Inferior parietal cortex (tissue), 1 donor: ENCODE measurements at regions not wholly inside any gene's neighbourhood (a gene's known extent, or its start where the extent isn't known, plus 50 kb on each side); places are given as distances from the start of the nearest gene placed in this dataset.
"Not testable (repeated sequence)": the region's sequence is repeated elsewhere in the genome, so short reads cannot be mapped to it uniquely, and the experiment has no call there.

Source experiments
- DNase-seq: peaks from one replicate; pipeline ENCODE4 v3.0.0-alpha.2; 2016; ENCODE audit errors: extremely low spot score

GRCh38 chr7:156384706-156385105 lies 255.9 kb upstream of the RNF32 start:
- DNase-seq: no peak

- DNase-seq: no peak
These were observed 257.0 kb upstream of the RNF32 start for GRCh38 chr7:156383526-156383925.

GRCh38 chr7:156380261-156380660 lies 260.3 kb upstream of the RNF32 start:
- DNase-seq: no peak

- no peak for DNase-seq
These were observed 261.1 kb upstream of the RNF32 start for GRCh38 chr7:156379324-156380070.

- no peak for DNase-seq
These were observed 261.8 kb upstream of the RNF32 start for GRCh38 chr7:156378806-156379205.

DNA sequence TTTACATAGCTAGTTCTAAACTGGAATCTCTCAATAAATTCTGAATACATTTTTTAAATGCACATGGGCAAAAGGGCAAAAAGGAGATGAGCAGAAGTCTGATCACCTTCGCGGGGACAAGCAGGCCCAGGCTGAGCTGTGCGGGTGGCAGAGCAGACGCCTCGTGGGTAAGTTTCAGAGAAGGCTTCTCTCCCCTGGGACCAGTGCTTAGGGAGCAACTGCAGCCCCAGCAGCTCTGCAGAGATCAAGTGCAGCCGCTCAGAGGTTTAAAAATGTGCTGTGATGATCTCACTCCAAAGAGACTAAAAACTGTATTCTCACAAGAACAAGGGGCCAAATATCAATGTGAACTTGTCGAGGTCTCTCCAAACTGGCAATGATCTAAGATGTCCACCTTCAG lies 264.3 kb upstream of the RNF32 start:
- DNase-seq: no peak

GRCh38 chr7:156374335-156374734 lies 266.2 kb upstream of the RNF32 start:
- no peak for DNase-seq

GRCh38 chr7:156369929-156370328 lies 270.6 kb upstream of the RNF32 start:
- not testable (repeated sequence) for DNase-seq

GRCh38 chr7:156368053-156368843 lies 272.3 kb upstream of the RNF32 start:
- no peak for DNase-seq

- no peak for DNase-seq
These were observed 276.8 kb upstream of the RNF32 start for GRCh38 chr7:156363751-156364150.

DNA sequence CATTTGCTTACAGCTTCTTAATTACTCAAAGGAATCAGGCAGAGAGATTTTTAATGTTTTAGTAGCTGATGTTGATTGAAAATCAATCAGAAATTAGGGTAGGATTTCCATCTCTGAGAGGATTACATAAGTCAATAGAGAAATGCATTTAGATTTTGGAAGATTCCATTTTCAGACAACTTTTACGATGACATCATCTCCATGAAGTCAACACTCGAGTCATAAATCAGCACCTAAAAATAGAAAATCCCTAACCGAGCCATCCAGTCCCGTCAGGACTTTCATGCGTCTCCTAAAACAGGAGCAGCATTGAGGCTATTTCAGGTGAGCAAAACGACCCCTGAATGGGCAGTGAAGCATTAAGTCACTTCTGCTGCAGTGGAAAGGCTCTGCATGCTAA lies 279.7 kb upstream of the RNF32 start:
- no peak for DNase-seq

DNA sequence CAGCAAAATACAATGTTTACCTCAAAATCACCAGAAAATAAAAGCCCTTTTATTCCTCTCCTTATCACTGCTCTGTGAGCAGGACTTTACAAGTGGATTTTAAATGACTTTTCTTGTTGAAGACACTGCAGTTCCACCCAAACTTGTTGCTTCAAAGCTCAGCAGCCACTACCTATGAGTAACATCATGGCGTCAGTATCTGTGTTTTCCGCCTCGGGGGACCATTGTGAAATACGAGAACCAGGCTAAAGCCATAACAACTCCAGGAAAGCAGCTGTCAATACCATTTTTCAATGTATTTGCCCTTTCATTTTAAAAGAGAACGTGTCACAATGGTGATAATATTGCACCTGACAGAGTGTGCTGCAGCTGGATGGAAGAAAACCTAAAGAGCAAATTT lies 284.0 kb upstream of the RNF32 start:
- DNase-seq: no peak

DNA sequence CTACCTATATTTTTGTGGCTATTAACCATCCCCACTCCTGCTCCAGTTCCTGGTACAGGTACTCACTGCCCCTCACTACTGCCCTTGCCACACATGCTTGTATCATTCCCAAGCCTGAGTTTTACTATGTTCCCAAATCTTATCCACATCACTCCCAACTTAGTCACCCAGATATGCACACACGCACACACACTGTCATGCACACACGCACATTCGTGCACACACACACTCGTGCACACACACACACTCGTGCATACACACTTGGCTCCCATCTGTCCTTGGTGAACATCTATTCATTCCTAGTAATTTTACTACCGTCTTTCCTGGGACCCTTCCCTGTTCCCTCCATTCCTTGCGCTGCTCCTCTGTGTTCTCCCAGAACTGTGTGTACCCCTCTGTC lies 287.2 kb upstream of the RNF32 start:
- DNase-seq: no peak

DNA sequence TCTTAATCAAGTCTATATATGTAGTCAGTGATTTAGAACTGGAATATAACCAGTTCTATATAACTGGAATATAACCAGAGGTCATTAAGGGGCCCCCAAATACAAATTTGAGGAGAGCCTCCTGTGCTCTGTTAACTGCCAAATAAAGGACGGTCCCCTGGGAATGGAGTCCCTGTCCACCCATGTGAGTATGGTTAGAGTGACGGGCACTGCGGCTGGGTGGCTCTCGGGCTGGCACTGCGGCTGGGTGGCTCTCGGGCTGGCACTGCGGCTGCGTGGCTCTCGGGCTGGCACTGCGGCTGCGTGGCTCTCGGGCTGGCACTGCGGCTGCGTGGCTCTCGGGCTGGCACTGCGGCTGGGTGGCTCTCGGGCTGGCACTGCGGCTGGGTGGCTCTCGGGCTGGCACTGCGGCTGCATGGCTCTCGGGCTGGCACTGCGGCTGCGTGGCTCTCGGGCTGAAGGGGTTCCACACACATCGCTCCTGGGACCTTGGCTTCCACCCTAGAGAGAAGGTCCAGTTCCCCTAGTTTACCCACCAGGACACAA lies 292.8 kb upstream of the RNF32 start:
- not testable (repeated sequence) for DNase-seq

DNA sequence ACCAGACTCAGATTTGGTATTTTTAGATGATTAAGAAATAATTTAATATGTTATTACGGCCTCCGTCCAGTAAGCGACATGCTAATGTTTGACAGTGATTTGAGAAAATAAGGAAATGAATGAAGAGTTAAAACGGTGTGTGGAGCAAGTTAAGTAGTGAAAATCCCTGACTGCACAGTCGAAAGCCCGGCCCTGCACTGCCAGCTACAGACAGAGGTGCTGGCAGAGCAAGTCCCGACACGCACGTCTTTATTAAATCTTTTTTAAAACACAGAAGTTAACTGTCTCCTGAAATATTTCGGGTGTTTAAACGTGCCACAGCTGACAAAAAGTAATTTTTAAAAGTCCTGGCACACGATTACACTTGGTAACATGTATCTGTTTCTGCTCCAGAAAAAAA lies 293.4 kb upstream of the RNF32 start:
- no peak for DNase-seq

DNA sequence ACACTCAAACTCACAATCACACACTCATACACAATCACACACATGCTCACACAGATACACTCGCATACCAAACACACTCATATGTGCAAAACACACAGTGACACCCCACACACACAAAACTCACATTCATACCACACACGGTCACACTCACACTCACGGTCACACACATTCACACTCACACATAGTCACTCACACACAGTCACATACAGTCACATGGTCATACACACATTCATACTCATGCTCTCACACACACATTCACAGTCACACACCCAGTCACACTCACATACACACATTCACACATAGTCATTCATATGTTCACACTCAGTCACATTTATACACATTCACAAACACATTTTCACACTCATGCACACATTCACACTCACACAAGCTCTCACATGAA lies 296.0 kb upstream of the RNF32 start:
- DNase-seq: no peak

- DNase-seq: no peak
These were observed 305.9 kb upstream of the RNF32 start for GRCh38 chr7:156334636-156335035.

DNA sequence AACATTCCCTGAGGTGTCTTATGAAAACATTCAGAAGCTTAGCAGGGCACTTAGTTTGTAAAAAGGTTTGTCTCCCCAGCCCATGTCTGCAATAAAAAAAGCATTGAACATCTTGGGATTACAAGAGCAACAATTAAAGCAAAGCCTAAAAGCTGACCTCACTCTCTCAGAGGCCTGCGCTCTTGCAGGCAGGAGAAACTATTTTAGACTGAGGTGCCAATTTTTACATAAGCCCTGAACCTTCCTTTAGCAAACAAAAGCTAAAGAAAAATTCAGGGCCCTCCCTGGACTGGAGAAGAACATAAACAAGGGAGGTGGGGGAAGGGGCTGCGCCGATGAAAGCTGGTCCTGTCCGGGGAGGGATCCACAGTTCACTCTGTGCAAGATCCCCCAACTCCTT lies 312.7 kb upstream of the RNF32 start:
- no peak for DNase-seq

DNA sequence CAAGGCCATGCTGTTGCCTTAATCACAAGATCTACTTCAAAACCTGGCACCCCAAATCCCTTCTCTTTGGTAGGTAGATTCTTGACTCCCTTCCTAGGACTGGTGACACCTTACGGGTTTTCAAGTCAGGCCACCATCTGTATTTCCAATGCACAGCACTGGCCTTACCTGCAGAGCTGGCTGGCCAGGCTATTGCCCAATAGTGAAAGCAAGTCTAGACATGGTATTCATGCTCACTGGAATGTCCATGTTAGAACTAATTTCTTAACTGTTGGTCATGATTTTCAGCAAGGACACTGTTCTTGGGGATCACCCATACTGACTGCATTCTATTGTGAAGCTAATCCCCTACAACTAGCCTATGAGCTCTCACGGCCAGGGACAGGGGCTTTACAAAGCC lies 313.1 kb upstream of the RNF32 start:
- no peak for DNase-seq

DNA sequence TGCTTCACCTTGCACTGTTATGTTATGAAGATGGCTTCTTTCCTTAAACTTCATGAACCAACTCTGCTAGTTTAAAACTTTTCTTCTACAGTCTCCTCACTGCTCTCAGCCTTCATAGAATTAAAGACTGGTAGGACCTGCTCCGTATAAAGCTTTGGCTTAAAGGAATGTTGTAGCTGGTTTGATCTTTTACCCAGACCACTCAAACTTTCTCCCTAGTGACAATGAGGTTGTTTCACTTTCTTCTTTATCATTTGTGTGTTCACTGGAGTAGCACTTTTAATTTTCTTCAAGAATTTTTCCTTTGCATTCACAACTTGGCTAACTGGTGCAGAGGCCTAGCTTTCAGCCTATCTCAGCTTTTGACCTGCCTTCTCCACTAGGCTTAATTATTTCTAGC lies 316.4 kb upstream of the RNF32 start:
- no peak for DNase-seq

DNA sequence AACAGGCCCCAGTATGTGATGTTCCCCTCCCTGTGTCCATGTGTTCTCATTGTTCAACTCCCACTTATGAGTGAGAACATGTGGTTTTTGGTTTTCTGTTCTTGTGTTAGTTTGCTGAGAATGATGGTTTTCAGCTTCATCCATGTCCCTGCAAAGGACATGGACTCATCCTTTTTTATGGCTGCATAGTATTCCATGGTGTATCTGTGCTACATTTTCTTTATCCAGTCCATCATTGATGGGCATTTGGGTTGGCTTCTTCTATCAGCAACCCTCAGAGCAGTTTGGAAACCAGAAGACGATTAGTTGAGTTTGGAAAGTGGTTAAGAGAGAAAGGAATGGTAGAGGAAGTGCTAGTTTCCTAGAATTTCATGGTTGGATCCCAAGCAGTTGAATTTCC lies 319.1 kb upstream of the RNF32 start:
- DNase-seq: not testable (repeated sequence)

- no peak for DNase-seq
These were observed 321.6 kb upstream of the RNF32 start for GRCh38 chr7:156318926-156319325.

DNA sequence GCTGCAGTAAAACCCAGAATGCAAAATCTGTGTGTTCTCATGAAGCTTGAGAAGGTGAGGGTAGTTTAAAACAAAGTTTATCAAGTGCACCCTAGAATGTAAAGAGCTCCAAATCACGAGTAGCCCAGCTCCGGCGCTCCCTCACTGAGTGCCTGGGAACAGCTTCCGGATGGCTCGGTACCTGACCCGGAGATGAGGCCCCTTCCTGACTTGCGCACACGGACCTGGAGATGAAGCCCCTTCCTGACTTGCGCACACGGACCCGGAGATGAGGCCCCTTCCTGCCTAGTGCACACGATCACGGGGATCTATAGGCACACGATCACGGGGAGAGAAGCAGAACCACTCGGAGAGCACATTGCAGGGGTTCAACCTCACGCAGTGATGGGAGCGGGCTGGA lies 322.1 kb upstream of the RNF32 start:
- DNase-seq: no peak
